GM10847 (cell line): ENCODE measurements at regions not wholly inside any gene's neighbourhood (a gene's known extent, or its start where the extent isn't known, plus 50 kb on each side); places are given as distances from the start of the nearest gene placed in this dataset.

Experiments
- POLR2A ChIP-seq: IDR thresholded peaks from 2 replicates; pipeline ENCODE4 v1.6.1; 2011; ENCODE audit not compliant: insufficient read length; ENCODE audit errors: extremely low read depth

DNA sequence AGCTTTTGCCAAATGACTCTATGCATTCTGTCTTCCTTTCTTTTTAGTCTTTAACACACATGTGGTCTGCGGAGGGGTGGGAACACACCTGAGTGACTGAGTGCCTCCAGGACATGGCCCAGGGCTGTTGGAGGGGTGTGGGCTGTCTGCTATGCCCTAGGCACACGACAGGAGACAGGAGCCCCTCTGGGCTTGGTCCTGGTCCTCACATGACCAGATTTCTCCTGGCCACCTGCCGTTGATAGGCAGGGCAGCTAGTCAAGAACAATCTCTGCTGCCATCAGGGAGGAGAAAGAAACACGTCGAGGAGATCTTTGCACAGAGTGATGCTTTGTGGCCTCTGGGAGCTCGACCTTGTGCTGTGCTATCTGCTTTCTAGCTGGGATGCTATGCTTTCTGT lies 176.6 kb downstream of the KLF13 start:
- TF ChIP-seq POLR2A: no peak

DNA sequence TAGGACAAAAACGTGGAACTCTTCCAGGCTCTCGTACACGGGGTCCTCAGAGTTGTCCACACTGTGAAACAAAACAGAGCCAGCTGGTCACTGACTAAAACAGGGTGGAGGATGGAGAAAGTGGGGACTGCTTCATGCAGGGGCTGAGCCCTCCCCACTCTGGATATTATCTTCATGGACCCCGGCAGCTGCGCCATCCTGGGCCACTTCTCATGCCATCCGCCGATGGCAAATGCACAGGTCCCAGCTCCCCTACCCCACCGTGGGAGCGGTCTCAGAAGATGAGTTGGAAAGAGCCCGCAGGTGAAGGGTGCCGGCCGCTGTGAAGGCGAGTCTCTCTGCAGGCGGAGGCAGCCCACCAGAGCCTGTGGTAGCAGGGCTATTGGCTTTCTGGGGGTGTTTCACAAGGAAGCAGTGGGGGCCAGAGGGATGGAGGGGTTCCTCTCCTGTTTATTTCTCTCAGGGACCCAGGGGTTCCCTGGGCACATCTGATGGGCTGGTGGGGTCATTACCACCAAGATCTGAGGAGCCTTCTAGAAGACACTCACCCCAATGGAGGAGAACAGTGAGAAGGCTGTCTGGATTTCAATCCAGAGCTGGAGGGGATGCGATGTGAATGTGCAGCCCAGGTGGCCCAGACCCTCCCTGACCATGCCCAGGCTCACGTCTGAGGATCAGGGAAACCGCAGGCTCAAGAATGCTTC lies 177.3 kb downstream of the KLF13 start:
- no peak for TF ChIP-seq POLR2A

DNA sequence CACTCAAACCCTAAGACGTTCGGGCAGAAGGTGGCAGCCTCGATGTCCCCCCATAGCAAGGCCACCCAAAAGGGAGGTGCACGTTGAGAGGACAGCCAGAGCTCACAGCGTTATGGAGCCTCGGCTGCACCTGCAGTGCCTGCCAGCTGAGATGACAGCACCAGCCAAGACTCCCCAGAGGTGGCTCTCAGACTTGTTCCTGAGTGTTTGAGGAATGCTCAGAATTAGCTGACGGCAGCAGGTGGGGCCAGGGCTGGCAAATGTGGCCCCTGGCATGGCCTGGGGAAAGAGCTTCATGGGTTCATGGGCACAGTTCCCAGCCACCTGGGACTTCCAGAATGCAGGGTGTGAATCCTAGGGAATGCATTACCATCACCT lies 177.8 kb downstream of the KLF13 start:
- TF ChIP-seq POLR2A: no peak

DNA sequence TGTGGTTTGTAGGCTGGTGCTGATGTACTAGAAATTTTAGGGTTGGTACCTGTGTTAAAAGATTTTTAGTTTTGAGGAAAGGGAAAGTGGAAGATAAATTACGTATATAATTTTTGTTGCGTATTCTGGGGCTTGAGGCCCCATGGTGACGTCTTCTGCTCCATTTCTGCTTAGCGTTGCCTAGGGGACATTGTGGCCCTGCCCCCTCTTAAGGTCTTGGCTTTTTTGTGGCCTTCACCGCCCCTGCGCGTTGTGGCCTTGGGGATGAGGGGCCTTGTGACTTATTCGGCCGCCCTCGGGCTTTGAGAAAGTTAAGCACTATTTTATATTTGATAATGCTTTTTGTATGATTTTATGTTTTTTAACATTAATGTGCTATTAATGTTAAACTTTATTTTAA lies 182.0 kb downstream of the KLF13 start:
- TF ChIP-seq POLR2A: no peak

DNA sequence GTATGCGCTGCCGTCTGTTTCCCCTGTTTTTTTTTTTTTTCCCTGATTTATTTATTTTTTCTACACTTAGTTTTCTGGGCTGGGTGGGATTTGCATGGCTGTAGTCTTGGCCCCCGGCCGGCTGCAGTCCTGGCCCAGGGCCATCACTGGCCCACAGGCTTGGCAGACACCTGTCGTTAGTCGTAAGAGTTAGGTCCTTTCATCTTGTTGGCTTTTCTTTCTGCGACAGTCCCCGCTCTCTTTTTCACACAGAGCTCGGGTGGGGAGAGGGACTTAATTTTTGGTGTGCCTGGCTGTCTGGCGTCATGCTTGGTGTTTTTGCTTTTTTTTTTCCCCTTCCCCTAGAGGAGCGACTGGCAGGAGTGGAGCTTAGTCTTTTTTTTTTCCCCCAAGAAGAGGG lies 183.4 kb downstream of the KLF13 start:
- no peak for TF ChIP-seq POLR2A

DNA sequence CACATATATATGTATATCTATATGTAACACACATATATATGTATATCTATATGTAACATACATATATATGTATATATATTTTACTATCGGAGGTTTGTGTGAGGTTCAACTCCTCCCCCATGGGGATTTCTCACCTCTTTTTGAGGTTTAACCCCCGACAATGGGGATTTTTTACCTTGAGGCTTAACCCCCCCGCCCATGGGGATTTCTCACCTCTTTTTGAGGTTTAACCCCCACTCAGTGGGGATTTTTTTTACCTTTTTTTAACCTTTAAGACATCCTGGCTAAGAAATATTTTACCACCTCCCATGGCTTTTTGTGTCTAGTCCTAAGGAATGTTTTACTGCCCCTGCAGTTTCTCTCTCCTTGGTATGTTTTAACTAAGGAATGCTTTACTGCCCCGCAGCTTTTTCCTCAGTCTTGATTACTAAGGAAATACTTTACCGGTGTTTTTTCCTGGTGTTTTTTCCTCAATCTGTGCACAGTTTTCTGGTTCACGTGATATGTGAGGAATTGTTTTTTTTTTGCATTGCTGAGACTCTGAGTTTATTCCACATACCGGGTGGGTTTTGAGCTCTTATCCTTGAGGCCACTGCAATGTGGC lies 185.2 kb downstream of the KLF13 start:
- TF ChIP-seq POLR2A: no peak

DNA sequence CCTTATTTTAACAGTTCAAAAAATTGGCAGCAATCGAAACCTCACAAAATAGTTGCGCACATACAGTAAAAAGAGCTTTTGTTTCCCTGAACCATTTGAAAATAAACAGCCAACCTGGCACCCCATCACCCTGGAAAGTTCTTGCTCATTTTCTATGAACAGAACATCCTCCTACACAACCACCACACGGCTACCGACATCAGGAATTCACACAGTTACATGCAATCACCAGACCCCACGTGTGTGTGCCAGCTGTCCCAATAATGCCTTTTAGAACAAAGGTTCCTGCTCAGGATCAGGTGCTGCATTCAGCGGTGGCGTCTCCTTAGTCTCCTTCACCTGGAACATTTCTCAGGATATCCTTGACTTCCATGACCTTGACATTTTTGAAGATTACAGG lies 186.5 kb downstream of the KLF13 start:
- TF ChIP-seq POLR2A: no peak

DNA sequence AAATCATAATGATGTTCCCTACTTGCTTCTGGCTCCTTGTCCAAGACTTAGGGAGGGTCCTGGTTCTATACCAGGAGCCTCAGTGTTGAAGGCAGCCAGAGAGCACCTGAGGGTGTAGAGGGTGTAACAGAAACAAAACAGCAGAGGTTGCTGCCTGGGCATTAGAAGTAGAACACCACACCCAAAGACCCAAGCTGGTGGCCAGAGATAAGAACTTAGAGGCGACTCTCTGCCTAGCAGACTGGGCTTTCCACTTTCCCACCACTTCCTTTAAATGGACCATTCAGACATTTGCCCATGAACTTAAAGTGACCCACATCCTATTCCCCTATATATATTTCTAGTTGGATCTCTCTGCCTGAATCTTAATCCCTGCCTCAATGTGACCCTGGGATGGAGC lies 189.8 kb downstream of the KLF13 start:
- no peak for TF ChIP-seq POLR2A

DNA sequence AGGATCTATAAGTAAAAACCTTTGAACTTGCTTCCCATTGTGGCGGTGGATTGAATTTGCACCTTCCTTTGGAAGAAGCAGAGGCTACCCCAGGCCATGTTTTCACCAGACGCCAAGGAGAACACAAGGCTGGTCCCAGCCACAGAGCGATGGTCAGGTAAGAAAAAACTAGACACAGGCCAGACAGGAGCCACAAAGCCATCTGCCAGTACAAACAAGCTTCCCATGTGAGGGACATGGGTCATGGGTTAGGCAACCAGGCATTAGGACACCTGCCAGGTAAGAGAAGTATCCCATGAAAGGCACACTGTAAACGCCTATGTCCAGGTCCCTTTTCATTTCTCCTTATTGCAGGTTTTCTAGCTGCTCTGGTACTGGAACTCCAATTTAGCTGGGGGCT lies 190.2 kb downstream of the KLF13 start:
- no peak for TF ChIP-seq POLR2A

DNA sequence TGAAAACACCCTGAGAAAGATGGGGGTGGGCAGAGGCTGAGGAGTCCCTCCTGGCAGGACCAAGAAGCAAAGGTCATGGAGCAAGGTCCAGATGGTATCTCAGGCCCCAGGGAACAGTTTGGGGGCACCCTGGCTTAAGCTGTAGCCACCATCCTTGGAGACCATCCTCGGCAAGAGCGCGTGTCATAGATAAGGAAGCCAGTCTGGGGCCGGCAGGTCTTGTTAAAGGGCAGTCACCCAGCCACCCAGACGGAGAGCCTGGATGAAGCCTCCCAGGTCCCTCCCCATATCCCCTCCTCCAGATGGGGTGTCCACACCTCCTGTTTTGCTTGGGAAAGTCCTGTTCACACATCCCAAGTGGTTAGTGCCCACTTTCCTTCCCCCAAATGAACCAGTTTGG lies 191.1 kb downstream of the KLF13 start:
- no peak for TF ChIP-seq POLR2A

DNA sequence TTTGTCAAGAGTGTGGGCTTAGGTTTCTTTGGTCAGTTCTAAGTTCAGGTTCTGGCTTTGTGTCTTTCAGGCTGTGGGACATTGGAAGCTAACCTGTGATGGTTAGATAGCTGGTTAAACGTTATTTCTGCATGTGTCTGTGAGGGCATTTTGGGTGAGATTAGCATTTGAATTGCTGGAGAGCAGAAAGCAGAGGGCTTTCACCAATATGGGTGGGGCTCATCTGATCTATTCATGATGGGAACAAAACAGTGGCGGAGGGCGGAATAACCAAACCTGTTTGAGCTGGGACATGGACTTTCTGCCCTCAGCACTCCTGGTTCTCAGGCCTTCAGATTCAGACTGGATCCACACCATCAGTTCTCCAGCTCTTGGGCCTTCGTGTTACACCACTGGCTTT lies 195.4 kb downstream of the KLF13 start:
- TF ChIP-seq POLR2A: no peak

DNA sequence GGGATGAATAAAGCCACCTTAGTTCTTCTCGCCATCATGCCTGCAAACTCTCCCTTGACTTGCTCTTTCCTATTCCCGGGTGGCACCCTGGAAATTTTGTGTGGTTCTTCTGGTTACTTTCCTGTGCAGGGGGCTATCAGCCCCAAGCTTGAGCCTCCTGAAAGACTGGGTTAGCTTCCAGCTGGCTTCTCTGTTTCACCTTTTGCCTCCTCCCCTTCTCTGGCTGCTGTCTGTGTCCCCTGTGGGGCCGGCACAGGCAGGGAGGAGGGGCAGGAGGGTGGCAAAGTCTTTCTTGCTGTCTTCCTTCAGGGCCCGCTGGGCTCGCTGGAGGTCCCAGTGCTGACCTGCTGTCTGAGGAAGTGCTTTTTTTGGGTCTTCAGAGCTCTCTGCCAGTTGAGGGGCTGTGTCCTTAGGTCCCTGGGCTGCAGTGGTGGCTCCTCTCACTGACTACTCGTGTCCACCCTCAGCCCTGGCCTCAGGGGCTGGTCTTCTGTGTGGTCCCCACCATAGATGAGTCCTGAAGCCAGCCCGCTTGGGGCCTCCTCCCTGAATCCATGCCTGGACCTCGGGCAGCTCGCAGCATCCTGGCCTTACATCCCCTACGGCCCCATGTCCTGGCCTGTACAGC lies 196.5 kb downstream of the KLF13 start:
- no peak for TF ChIP-seq POLR2A

DNA sequence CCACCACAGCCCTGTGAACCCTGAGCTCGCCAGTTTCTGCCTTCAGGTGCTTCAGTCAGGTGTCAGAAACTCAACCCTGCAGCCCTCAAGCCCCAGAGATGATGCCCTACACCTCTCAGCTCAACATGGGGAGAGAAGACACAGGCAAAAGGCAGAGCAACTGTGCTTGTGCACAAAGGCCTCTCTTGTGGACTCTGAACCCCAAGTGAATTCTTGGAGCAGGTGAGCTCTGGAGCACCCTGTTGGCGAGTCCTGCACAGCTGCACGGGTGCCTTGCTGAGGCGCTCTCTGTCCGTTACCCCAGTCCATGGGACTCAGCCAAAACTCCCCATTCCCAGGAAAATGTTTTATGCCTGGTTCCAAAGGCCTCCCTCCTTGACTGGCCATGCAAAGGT lies 197.0 kb downstream of the KLF13 start:
- no peak for TF ChIP-seq POLR2A

DNA sequence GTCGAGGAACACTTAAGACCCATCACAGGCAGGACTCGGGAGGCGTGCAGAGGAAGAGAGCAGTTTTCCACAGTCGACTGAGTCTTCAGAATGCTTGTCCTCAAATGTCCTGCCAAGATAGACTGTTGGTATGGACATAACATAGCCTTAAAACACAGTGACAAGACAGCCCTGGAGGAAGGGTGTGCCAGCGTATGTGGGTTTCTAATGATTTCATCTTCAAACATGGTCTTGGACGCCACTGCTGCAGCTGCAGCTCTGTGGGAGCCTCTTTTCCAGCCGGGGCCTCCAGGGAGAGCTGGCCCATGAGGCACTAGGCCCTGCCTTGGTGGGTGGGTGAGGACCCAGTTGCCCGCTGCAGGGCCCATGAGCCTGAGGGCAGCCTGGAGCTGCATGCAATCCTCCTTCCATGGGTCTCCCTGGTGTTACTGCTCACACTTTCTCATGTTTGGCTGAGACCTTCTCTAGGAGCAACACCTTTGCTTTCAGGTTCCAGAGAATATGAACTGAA lies 198.6 kb downstream of the KLF13 start:
- no peak for TF ChIP-seq POLR2A

DNA sequence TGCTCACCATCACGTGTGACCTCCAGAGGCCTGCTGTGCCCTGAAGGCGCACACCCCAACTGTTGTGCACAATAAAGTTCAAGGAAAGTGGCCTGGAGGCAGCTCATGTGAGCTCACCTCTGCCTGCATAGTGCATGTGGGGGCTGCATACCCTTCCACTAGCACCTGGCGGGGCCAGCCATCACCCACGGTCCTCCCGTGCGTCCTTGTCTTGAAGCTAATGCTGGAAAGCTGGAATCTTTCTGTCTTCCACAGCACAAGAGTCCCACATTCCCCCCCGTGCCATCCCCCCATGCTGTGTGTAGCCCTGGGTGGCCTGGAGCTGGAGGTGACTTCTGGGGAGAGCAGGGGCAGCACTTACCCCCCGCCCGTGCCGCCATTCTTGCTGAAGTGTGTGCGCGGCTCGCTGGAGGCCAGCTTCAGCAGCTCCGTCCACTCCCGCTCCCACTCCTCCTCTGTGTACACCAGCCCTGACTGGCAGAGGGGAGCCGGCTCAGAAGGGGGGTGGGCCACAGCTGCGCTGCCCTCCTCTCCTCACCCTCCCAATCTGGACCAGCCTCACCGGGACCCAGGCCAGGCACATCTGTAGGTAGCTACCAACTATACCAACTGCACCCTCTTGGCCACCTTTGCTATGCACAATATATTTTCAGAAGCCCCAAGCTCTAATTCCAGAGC lies 199.5 kb downstream of the KLF13 start:
- no peak for TF ChIP-seq POLR2A

DNA sequence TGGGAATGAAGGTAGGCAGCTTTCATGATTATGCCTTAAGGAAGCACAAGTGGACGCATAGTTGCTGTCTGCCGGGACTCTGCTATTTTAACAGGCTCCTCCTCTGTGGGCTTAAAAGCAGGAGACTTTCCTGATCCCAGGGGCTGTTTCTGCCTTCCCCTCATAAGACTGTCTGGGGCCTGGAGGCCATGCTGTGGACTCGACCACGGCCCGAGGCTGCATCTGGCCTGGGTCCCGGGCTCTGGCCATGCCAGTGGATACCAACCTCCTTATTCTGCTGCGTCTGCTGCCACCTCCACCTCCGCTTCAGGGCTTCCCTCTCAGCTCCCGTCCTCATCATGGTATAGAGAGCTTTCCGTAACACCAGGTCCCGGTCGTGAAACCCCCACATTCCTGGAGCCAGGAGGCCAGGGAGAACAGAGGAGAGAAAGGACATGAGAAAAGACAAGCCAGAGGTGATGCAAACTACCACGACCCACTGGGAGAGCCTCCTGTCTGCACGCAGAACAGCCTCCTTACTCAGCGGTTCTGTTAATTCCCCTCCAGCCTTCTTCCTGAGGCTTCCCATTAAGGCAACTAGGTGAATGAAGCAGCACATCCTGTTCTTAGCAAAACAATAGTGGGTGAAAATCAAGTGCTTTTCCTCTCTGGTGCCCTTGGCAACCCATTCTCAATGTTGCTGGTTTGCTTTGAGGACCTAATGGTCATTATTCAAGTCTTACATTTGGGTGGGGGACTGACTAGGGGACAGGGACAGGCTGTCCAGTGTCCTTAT lies 200.5 kb downstream of the KLF13 start:
- no peak for TF ChIP-seq POLR2A

DNA sequence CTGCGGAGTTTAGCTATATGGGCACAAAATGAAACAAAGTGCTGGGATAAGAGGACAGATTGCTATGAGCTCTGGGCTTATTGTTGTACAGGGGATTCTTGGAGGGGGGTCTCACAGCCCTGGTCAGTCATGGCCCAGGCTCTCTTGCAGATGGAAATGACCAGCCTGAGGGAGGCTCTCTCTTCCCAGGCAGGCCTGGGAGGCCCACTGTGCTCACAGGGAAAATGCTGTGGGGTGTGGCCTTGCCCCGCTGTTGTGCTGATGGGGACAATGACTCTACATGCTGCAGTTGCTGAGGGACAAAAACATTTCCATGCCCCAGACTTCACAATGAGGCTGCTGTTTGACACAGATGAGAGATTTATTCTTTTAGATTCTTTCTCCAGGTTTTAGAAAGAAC lies 202.2 kb downstream of the KLF13 start:
- no peak for TF ChIP-seq POLR2A
